ENCODE measurements at regions not wholly inside any gene's neighbourhood (a gene's known extent, or its start where the extent isn't known, plus 50 kb on each side); places are given as distances from the start of the nearest gene placed in this dataset.

DNA sequence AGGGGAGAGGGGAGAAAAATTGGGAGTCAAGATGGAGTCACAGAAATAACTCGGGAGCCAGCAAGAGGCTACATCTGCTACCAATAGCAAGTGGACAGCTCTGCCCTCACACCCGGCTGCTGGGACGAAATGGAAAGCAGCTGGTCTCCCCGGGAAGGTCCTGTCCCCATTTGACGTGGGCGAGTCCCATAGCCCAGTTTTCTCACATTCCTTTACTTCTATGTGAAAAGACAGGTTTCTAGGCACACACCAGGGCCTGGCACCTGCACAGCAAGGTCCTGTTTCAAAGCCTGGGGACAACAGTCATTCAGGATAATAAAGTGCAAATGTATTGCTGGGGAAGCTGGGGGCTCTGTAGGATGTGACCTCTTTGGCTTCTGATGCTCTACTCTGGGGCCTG is 162.6 kb downstream of the OAT start:
- TF ChIP-seq CTCF (IDR thresholded peaks at IDR 0.05), result no peak
- TF ChIP-seq POLR2A (IDR thresholded peaks at IDR 0.05; ENCODE audit: low read depth), result no peak
- no peak for TF ChIP-seq POLR2AphosphoS5 (IDR thresholded peaks at IDR 0.05)
- TF ChIP-seq EP300 (IDR thresholded peaks at IDR 0.05), result no peak

Data from esophagus muscularis mucosa (tissue), 4 donors.